HG03442 (cell line): ENCODE measurements at regions not wholly inside any gene's neighbourhood (a gene's known extent, or its start where the extent isn't known, plus 50 kb on each side); places are given as distances from the start of the nearest gene placed in this dataset.

Source experiments
- ATAC-seq: cut with Tn5 transposase; IDR thresholded peaks from one replicate; pipeline ENCODE4 v1.9.1; 2021; ENCODE audit warnings: mild to moderate bottlenecking, moderate library complexity; ENCODE audit not compliant: unreplicated experiment

GRCh38 chr9:96089452-96090085, 212.4 kb downstream of the HSD17B3 start:
- no peak for ATAC-seq

- no peak for ATAC-seq
These were observed 213.0 kb downstream of the ERCC6L2 start for GRCh38 chr9:96088510-96088909.

DNA sequence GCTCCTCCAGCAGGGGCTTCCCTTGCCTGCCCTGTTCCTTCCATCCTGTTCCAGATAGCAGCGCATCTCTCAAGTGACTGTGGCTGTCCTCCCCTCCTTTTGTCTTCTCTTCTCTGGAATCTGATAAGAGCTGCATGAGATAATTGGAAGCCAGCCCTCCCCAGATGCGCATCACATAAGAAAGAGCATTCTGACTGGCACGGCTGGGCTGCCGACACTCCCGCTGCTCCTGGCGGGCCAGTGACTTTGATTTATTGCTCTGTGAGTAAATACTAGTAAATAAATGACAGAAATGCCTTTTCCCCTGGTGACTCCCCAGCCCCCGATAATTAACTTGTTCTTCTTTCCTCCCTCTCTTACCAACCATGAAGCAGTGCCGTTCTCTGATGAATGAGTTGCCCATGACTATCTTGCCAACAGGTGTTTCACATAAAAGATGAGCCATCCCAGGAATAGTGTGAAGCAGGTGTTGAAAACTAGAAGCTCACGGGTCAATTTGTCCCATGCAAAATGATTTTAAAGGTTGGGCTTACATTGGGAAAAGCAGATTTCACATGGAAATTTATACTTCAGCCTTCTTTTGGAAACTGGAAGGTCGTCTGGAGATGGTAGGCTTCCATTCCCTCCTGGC, 212.3 kb downstream of the ERCC6L2 start:
- no peak for ATAC-seq

GRCh38 chr9:96086936-96087571, 211.6 kb downstream of the ERCC6L2 start:
- no peak for ATAC-seq

GRCh38 chr9:96085491-96086143, 210.1 kb downstream of the ERCC6L2 start:
- no peak for ATAC-seq

- no peak for ATAC-seq
These were observed 208.8 kb downstream of the ERCC6L2 start for GRCh38 chr9:96084331-96084734.

DNA sequence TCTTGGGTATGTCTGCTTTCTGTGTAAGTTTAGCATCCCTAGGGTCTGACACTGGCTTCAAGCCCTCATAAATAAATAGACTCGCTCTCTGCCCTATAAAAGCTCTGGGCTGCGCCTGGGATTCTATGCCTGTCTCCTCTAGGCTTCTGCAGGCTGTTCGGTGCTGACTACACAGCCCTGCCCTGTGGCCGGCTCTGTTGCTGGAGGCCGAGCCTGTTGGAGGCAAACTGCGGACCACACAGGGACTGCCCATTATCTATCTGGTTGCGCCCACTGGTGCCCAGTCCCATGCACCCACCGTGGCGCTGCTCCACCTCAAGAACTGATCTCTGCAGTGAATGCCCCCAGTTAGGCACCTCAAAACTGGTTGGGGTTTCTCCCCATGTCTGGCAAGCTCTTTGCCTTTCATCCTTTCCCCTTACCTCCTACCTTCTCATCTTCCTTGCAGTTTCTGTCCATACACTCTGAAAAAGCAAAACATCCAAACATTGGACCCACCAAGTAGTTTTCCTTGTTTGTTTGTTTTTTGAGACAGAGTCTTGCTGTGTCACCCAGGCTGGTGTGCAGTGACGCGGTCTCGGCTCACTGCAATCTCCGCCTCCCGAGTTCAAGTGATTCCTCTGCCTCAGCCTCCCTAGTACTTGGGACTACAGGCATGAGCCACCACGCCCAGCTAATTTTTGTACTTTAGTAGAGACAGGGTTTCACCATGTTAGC, 207.2 kb downstream of the ERCC6L2 start:
- ATAC-seq: no peak

GRCh38 chr9:96080364-96080763, 204.9 kb downstream of the ERCC6L2 start:
- ATAC-seq: no peak

GRCh38 chr9:96079779-96080178, 204.3 kb downstream of the ERCC6L2 start:
- no peak for ATAC-seq

- ATAC-seq: no peak
These were observed 203.5 kb downstream of the ERCC6L2 start for GRCh38 chr9:96078897-96079490.

DNA sequence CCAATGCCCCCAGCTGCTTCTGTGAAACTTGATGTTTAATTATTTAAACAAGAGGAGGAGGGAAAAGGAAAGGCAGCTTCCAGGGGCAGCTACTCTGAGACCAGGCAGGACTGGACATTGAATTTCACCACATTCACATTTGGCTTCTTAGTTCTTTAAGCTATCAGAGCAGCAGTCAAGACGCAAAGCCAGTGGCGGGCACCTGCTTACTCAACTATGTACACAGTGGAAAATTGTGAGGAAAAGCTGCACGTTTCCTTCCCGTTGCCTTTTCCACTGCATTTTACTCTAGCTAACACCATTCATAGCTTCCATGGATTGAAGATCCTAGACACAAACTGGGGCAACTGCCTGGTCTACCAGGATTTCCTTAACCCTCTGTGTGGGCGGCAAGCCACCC, 200.3 kb downstream of the ERCC6L2 start:
- no peak for ATAC-seq

- no peak for ATAC-seq
These were observed 199.6 kb downstream of the ERCC6L2 start for GRCh38 chr9:96075111-96075510.

GRCh38 chr9:96073531-96074480, 198.3 kb downstream of the ERCC6L2 start:
- ATAC-seq: no peak

GRCh38 chr9:96072930-96073329, 197.4 kb downstream of the ERCC6L2 start:
- no peak for ATAC-seq

GRCh38 chr9:96071815-96072124, 196.3 kb downstream of the ERCC6L2 start:
- no peak for ATAC-seq

GRCh38 chr9:96071076-96071814, 195.8 kb downstream of the ERCC6L2 start:
- ATAC-seq: no peak

GRCh38 chr9:96069629-96070220, 194.2 kb downstream of the ERCC6L2 start:
- ATAC-seq: no peak

DNA sequence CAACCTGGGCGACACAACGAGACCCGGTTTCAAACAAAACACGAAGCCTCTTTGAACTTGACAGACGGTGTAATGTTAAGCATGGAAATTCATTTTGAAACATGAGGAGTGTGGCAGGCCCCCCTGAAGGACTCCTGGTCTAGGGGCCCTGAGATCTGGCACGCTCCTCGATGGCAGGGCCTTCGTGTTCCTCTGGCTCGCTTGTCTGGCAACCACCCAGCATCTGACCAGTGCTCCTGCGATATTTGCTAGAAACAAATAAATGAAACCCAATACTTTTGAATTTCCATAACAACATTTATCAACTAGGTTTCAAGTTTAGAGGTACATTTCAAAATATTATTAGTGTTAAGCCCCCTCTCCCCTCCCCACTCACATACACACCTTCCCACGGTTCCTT, 193.0 kb downstream of the ERCC6L2 start:
- ATAC-seq: no peak

GRCh38 chr9:96067600-96067999, 192.1 kb downstream of the ERCC6L2 start:
- ATAC-seq: no peak
